DMS 273 (cell line): ENCODE measurements at regions not wholly inside any gene's neighbourhood (a gene's known extent, or its start where the extent isn't known, plus 50 kb on each side); places are given as distances from the start of the nearest gene placed in this dataset.

ENCODE experiments used
- DNase-seq: peaks from one replicate; lab custom pipeline; 2025; ENCODE audit not compliant: unreplicated experiment; lab: John Stamatoyannopoulos, UW

DNA sequence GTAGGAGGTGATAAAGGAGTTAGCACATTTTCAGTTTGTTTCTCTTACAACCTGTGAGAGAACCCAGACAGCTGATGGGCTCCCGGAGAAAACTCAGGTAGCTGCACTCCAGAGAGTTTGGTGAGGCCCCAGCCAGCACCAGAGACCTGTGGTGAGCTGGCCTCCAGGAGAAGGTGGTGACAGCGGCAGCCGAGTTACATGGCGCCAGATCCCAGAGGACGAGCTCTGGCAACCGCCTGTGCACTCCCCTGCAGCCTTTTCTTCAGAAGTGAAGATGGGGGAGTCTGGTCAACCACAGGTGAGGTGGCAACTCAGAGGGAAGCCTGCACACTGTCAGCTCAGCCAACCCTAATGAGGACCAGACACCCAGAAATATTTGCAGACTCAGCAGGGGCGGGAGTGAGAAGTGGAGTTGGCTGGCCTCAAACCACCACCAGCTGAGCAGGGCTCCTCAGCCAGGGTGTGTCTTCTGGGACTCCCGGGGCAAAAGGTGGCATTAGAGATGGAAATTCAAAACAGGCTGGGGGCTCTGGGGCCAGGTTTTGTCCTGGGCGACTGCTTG lies 209.7 kb downstream of the SETD4 start:
- no peak for DNase-seq

DNA sequence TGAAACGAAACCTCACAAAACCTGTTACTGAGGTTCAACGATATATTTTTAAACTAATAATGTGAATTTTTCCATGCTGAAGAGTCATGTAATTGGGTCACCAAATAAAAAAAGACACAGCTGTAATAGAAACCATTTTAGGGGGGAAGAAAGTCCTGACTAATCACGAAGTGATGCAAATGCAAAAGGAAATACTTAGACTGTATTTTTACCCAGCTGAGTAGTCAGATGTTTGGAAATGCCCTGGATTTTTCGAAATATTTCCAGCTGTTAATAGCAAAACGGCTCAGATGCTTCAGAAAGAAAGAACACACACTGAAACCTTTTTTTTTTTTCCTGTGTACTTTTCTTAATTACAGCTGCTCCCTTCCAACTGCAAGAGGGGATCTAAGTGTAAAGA lies 210.3 kb downstream of the SETD4 start:
- DNase-seq: no peak

GRCh38 chr21:35849144-35849543 lies 211.2 kb downstream of the SETD4 start:
- no peak for DNase-seq

DNA sequence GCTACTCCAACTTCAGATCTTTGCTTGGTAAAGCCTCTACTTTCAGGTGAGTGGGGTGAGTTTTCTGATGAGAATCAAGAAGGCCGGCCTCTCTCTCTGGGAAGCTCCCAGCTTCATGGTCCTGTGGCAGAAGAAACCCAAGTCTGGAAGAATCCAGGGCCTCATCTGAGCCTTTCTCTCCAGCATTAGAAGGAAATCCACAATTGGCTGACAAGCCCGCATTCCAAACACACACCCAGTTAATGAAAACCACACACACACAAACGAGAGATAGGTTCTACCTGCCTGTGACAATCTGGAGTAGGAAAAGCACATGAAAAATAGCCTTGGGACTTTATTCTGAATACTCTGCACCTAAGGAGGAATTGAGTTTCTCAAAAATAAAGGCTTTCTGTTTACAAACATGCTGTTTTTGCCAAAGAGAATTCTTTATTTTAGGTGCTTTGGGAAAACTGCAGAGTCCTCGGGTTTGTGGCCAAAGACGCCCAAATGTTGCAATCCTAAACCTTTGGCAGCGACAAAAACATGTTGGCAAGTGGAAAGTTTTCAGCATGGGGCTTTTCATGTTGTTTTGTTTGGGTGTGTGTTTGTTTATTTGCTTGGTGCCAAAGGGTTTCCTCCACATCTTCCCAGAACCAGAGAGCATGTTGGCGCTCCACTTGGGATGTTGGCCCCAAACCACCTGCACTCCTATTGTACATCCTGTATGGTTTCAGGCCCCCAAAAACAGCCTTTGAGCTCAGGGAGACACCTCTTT lies 216.2 kb downstream of the SETD4 start:
- DNase-seq: no peak

DNA sequence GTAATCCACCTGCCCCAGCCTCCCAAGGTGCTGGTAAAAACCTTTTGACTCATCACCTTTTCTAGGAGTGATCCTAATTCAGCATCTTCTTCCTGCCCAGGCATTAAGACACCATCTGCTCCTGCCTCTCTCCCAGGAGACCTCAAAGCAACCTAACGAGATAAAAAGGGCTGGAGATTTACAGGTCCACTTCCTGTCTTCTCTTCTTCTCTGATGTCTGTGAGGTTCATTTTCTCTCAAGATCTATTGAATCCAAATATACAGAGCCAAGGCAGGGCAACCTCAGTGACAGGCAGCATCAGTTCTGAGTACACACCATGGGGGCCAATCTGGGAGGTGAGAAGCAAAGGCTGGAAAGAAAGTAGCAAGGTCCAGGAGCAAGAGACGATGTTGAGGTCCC lies 219.4 kb downstream of the SETD4 start:
- DNase-seq: no peak

GRCh38 chr21:35840197-35840799 lies 220.0 kb downstream of the SETD4 start:
- peak; percentile 77 for DNase-seq

- DNase-seq: no peak
Observed at GRCh38 chr21:35838987-35839763, 221.2 kb downstream of the SETD4 start.

DNA sequence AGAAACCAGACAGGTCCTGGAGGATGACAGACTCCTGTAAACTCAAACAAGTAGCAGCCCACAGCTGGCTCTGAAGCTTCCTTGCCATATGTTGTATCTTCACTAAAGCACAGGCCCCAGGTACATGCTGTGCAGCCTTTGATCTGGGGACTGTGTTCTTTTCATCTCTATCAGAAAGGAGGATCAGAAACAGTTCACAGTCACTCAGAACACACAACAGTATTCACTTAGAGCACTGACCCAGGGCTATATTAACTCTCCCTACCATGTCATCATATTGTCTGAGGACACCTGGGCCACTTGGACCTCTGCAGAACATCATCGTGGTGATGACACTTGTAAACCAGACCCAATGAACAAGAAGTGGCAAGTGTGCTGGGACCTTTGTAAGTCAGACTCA lies 222.0 kb downstream of the SETD4 start:
- no peak for DNase-seq

GRCh38 chr21:35833991-35834390 lies 226.3 kb downstream of the SETD4 start:
- no peak for DNase-seq

DNA sequence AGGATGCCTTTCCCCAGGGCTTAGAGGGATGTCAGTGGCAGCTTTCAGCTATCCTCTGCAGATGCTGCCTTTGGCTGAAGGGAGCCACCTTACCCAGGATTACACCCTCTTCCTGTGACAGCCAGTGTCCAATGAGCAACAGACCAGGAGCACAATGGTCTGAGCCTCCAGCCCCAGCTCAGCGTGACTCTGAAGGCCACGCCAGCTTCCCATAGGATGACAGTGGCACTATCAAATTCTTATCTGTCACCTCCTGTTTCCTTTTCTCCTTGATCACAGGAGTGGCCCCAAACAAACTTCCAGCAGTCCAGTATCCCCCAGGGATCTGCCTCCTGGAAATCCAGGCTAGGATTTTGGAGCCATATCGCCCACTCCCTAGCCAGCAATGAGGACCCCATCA lies 226.9 kb downstream of the SETD4 start:
- no peak for DNase-seq

DNA sequence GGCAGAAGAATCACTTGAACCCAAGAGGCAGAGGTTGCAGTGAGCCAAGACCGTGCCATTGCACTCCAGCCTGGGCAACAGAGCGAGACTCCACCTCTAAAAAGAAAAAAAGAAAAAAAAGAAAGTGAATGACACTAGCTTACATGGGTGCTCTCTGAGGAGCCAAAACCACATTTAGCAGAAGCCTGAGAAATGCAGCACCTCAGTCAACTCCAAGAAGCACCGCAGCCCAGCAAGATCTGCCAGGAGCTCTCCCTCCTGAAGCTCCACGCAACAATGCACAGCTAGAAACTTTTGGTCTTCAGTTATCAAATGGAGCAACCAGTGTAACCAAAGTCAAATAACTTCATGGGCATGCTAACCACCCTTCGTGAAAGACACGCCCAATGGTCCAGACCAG lies 229.1 kb downstream of the SETD4 start:
- no peak for DNase-seq

DNA sequence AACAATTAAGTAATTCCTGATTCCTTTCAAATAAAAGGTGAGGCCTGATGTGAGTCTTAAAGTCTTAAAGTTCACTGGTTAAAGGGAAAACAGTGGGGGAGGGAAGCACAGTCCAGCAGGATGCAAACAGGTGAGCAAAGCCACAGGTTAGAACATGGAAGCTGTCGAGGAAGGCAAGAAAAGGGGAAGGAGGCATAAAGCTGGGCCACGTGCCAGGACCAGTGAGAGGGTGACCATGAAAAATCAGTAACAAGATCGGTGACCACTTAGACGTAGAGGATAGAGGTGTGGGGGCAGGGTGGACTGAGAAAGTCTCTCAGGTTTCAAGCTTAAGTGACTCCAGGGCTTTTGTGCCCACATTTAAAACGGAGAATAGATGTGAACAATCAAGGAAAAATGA lies 231.3 kb downstream of the SETD4 start:
- no peak for DNase-seq

DNA sequence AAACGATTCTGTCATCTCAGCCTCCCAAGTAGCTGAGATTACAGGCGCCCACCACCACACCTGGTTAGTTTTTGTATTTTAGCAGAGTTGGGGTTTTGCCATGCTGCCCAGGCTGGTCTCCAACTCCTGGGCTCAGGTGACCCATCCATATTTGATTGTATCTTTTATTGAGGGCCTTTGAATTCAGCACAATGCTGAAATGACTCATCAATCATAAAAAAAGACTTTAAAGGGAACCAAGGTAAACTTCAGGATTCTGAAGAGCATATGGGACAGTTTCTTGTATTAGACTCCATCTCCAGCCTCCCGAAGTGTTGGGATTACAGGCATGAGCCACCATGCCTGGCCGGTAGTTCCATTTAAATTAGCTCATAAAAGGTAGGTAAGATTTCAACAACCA lies 232.2 kb downstream of the SETD4 start:
- no peak for DNase-seq

DNA sequence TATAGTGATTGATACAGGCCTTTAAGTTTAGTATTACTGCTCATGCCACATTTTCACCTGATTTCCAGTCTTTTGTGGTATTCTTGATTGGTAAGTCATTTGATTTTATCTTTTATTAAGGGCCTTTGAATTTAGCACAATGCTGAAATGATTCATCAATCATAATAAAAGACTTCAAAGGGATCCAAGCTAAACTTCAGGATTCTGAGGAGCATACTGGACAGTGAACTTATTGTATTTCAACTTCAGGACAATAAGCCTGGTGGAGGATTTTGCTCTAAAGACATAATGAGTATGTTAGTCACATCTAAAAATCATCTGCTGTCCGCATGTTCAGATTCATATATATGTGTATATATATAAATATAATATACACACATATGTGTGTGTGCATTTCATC lies 233.3 kb downstream of the SETD4 start:
- DNase-seq: no peak

DNA sequence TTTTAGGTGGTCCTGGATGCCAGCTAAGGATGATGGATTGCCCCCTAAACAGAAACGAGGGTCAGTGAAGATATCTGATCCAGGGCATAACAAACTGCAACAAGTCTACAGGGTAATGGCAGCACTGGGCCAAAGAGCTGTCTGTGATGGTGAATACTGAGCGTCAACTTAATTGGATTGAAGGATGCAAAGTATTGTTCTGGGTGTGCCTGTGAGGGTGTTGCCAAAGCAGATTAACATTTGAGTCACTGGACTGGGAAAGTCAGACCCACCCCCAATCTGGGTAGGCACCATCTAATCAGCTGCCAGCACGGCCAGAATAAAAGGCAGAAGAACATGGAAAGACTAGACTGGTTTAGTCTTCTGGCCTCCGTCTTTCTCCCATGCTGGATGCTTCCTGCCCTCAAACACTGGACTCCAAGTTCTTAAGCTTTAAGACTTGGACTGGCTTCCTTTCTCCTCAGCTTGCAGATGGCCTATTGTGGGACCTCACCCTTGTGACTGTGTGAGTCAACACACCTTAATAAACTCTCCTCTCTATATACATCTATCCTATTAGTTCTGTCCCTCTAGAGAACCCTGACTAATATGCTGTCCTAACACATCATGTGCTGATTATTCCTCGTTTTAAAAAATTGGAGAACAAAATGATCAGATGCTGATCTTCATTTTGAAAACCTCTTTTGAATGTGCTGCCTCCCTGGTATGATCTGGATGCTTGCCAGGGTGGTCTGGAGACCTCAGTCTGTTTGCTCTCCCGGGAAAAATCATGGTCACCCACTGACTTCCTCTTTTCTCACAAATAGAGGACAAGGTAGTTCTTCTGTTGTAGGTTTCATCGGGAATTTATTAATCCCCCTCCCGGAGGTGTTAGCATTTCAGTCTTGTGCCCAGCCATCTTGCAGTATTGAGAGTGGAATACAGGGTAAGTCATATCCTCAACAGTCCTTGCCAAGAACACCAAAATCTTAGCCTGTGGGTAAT lies 234.7 kb downstream of the SETD4 start:
- DNase-seq: no peak

- no peak for DNase-seq
Observed at GRCh38 chr21:35824136-35824535, 236.2 kb downstream of the SETD4 start.

- no peak for DNase-seq
Observed at GRCh38 chr21:35819134-35819533, 241.2 kb downstream of the SETD4 start.

DNA sequence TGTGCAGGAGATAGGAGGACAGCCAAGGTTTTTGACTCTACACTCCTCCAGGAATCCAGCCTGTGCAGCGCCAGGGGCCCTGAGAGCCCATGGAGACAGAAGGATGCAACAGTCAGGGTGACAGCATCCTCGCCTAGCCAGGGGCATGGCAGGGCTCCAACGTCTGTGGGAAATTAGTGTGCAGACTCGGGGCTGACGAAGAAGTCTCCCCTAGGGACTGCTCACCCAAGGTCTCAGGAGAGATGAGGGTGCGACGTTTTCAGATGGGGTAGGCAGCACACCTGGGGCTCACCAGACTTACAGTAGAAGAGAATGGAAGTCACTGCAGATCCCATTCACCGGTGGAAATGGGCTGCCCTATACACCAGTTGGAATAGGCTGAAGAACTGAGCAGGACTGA lies 241.7 kb downstream of the SETD4 start:
- DNase-seq: no peak

GRCh38 chr21:35814858-35815619 lies 245.3 kb downstream of the SETD4 start:
- no peak for DNase-seq

DNA sequence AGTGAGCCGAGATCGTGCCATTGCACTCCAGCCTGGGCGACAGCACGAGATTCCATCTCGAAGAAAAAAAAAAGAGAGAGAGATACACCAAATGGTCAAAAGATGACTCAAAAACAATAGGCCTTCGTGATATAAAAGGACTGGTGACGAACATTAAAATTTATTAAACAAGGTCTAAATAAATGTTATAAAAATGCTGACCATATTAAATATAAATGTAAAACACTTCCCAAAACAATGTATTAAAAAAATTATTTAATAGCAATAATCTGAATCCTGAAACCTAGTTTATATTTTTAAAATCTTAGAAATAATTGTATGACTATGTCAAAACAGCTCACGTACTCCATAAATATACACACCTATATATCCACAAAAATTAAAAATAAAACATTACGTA lies 247.6 kb downstream of the SETD4 start:
- no peak for DNase-seq
